AG04450 (cell line): ENCODE measurements at regions not wholly inside any gene's neighbourhood (a gene's known extent, or its start where the extent isn't known, plus 50 kb on each side); places are given as distances from the start of the nearest gene placed in this dataset.

ENCODE experiments used
- CTCF ChIA-PET: fragments of 300-600, 350-600 bp; formaldehyde crosslinking; extraction: SDS; loops from one replicate; lab custom pipeline; 2022; ENCODE audit warnings: antibody characterized with exemption, inconsistent platforms; lab: Charles Lee
- POLR2A ChIA-PET: fragments of 350-600 bp; formaldehyde crosslinking; extraction: SDS; loops from one replicate; lab custom pipeline; 2021; ENCODE audit warnings: antibody characterized with exemption, inconsistent platforms; lab: Yijun Ruan, JAX
- DNase-seq: peaks from one replicate; pipeline ENCODE4 v3.0.0-alpha.2; 2011; ENCODE audit warnings: low read depth, low spot score
- H3K27ac ChIP-seq: one replicate; pipeline ENCODE4 v1.5.1; 2012; ENCODE audit warnings: low read depth, low read length, control low read depth
- H3K27me3 ChIP-seq: one replicate; pipeline ENCODE4 v1.6.0; 2012; ENCODE audit warnings: low read length; ENCODE audit not compliant: control insufficient read depth, insufficient read depth
- H3K4me3 ChIP-seq: 2 replicates; pipeline ENCODE4 v1.5.1; 2011; ENCODE audit warnings: mild to moderate bottlenecking, low read depth, low read length, control low read depth
- H3K9me3 ChIP-seq: 2 replicates; pipeline ENCODE4 v1.5.1; 2012; ENCODE audit warnings: low read length; ENCODE audit not compliant: control insufficient read depth, insufficient read depth
- TF ChIP-seq, protein P1 (sequence below): IDR thresholded peaks from 2 replicates; pipeline ENCODE4 v1.5.1; 2011; ENCODE audit warnings: low read depth, low read length, control low read depth, inconsistent platforms

DNA sequence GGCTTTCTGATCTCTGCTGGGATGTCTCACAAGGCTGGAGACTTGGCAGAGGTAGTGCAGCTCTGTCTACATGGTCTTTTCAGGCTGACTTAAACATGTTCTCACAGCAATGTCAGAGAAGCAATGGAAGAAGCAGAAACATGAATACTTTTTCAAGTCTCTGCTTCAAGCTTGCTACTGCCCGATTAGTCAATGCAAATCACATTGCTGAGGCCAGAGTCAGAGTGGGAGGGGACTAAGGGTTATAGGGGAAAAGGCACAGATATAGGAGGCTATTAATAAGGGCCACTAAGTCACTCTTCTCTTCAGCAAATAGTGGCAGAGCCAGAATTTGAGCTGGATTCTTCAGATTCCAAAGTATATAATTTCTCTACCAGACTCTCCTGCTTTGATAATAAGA lies 390.5 kb downstream of the TMEM135 start:
- POLR2A ChIA-PET = no interaction called here
- TF ChIP-seq, protein P1, sequence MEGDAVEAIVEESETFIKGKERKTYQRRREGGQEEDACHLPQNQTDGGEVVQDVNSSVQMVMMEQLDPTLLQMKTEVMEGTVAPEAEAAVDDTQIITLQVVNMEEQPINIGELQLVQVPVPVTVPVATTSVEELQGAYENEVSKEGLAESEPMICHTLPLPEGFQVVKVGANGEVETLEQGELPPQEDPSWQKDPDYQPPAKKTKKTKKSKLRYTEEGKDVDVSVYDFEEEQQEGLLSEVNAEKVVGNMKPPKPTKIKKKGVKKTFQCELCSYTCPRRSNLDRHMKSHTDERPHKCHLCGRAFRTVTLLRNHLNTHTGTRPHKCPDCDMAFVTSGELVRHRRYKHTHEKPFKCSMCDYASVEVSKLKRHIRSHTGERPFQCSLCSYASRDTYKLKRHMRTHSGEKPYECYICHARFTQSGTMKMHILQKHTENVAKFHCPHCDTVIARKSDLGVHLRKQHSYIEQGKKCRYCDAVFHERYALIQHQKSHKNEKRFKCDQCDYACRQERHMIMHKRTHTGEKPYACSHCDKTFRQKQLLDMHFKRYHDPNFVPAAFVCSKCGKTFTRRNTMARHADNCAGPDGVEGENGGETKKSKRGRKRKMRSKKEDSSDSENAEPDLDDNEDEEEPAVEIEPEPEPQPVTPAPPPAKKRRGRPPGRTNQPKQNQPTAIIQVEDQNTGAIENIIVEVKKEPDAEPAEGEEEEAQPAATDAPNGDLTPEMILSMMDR = no peak
- DNase-seq = no peak

DNA sequence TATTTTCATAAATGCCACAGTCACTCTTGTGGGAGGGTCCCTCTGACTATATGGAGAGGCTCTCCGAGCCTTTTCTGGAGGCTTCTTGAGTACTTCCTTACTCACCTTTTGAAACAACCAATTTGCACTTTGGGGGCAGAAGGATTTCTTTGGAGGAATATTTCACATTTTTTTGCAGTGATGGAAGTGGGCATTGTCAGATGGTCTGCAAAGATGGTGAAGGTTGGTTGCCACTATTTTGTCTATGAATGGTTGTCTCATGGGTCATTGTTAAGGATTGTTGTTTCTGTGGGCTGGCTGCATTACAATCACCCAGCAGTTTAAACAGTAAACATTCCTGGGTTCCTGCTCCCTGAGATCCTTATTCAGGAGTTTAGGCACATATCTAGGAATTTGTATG lies 388.2 kb downstream of the TMEM135 start:
- Histone ChIP-seq H3K27ac (peak overlapping the region; percentile 42), H3K9me3 (no peaks in the 10 kb centered on the region), H3K27me3 (no peaks in the 10 kb centered on the region), H3K4me3 (no peak overlapping the region)
- DNase-seq = no peak
- CTCF ChIA-PET = no interaction called here
- POLR2A ChIA-PET = no interaction called here
- TF ChIP-seq, protein P1 = no peak

More for the DNA sequence above, 390.5 kb downstream of the TMEM135 start:
- Histone ChIP-seq H3K27me3 (no peaks in the 10 kb centered on the region), H3K27ac (no peak overlapping the region), H3K4me3 (no peak overlapping the region), H3K9me3 (no peaks in the 10 kb centered on the region)
- CTCF ChIA-PET = interaction anchor here (0.7 to 1.3 kb wide), 2 partner anchors 75 to 1702 kb away, joined by 4 read pairs; no protein-coding TSS in a partner anchor

DNA sequence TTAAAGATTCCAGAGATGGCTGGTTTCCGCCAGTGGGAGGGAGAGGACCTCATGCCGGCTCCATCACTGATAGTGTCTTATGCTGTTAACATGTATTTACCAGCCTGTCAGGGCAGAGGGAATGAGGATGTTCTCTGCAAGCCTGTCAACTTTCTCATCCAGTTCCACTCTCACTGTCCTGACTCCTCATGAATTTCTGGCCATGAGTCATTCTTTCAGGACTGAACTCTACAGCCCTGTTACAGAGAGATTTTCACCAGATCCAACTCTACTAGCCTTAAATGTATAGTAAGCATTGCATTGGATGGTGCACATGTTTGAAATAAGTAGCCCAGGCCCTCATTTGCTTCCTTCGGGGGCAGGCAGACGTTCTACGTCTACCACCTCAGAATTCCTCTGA lies 387.7 kb downstream of the TMEM135 start:
- no peaks in the 10 kb centered on the region for H3K9me3 ChIP-seq
- ChIA-PET CTCF (no interaction called here), POLR2A (no interaction called here)
- H3K4me3 ChIP-seq = no peak overlapping the region
- H3K27ac ChIP-seq = peak overlapping the region; percentile 42
- TF ChIP-seq, protein P1 = no peak
- no peak for DNase-seq
- no peaks in the 10 kb centered on the region for H3K27me3 ChIP-seq

DNA sequence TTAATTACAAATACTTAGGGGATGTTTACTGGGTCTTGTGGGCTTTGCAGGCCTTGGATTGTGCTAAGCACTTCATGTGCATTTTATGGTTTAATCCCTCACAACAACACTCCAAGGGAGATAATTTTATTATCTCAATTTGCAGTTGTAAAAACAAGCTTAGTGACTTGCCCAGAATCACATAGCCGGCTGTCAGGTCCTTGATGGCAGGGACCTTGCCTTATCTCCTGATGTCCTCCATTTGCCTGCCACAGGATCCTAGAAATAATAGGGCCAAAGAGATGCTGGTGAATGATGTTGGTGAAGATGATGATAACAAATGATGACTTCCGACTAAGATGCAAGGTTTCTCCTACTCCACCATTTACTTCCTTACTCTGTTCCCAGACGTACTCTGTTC lies 385.4 kb downstream of the TMEM135 start:
- H3K27me3 ChIP-seq = no peaks in the 10 kb centered on the region
- no peak for DNase-seq
- ChIA-PET POLR2A (no interaction called here), CTCF (interaction anchor here (0.8 to 7.2 kb wide), 8 partner anchors 9 to 484 kb away, joined by 3 to 106 read pairs (median 5); no protein-coding TSS in a partner anchor)
- H3K9me3 ChIP-seq = no peaks in the 10 kb centered on the region
- TF ChIP-seq, protein P1 = no peak
- no peak overlapping the region for H3K27ac ChIP-seq
- no peak overlapping the region for H3K4me3 ChIP-seq

DNA sequence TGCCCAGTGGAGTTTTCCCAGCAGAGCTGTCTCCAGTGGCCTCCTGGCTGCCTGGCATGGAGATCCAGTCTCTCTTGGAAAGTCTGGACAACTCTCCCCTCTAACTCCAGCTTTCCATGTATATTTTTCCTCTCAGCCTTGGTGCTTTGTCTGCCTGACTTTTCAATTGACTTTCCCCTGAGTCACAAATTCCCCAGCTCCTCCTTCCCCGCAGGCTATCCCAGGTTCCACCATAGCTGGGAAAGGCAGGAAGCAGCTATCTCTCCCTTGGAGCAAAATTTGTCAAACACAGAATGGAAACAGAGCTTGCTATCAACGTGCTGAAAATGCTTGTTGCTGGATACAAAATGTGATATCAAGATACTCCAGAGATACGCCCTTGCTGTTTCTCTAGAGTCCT lies 384.8 kb downstream of the TMEM135 start:
- CTCF ChIA-PET = interaction anchor here (0.8 to 7.2 kb wide), 8 partner anchors 10 to 103 kb away, joined by 3 to 106 read pairs (median 5); no protein-coding TSS in a partner anchor
- no peak overlapping the region for H3K4me3 ChIP-seq
- TF ChIP-seq, protein P1 = 0 out of 2 replicates have a peak, but pooled peaks have one; percentile 1
- H3K27ac ChIP-seq = no peak overlapping the region
- no peak for DNase-seq
- H3K9me3 ChIP-seq = no peaks in the 10 kb centered on the region
- no peaks in the 10 kb centered on the region for H3K27me3 ChIP-seq
- POLR2A ChIA-PET = no interaction called here
